Sigmoid colon (tissue), 4 donors: ENCODE measurements at regions not wholly inside any gene's neighbourhood (a gene's known extent, or its start where the extent isn't known, plus 50 kb on each side); places are given as distances from the start of the nearest gene placed in this dataset.

ENCODE experiments used
- CTCF ChIP-seq, 4 experiments: fragments of 450-650 bp in 3 of 4; fragments of 200-600 bp in 1 of 4; IDR thresholded peaks; one replicate each; pipeline ENCODE4 v1.5.1; 2016 to 2019; ENCODE audit warnings: antibody characterized with exemption in 4 of 4, mild to moderate bottlenecking in 3 of 4, moderate library complexity in 2 of 4
- EP300 ChIP-seq, 4 donors: sonication (generic); formaldehyde crosslinking; IDR thresholded peaks; one replicate each; pipeline ENCODE4 v1.6.1; 2017; ENCODE audit warnings: antibody characterized with exemption in 4 of 4
- POLR2A ChIP-seq, 2 donors: fragments of 450-650 bp; IDR thresholded peaks; one replicate each; pipeline ENCODE4 v1.6.1; 2016; ENCODE audit warnings: antibody characterized with exemption in 2 of 2, mild to moderate bottlenecking in 2 of 2, moderate library complexity in 2 of 2

GRCh38 chr1:101452825-101453224 is 216.0 kb downstream of the S1PR1 start:
- TF ChIP-seq CTCF (IDR thresholded peaks at IDR 0.05) (no peak), EP300 (IDR thresholded peaks at IDR 0.05) (no peak), POLR2A (IDR thresholded peaks at IDR 0.05) (no peak)
